T-helper 2 cell treated with Interferon-gamma antibody and Interleukin-4, amounts not matched to agents 5 μg/mL and 100 μg/mL, for 36 hours (primary cell): ENCODE measurements at regions not wholly inside any gene's neighbourhood (a gene's known extent, or its start where the extent isn't known, plus 50 kb on each side); places are given as distances from the start of the nearest gene placed in this dataset.

ENCODE experiments used
- DNase-seq: peaks from one replicate; pipeline ENCODE4 v3.0.0; 2021; ENCODE audit warnings: low spot score
- H3K27ac Mint-ChIP-seq: one replicate; pipeline ENCODE4 v1.8.0; 2021; ENCODE audit warnings: mild to moderate bottlenecking, mixed read lengths
- H3K27me3 Mint-ChIP-seq: one replicate; pipeline ENCODE4 v1.8.0; 2021; ENCODE audit warnings: low read depth, mixed read lengths
- H3K36me3 Mint-ChIP-seq: one replicate; pipeline ENCODE4 v1.8.0; 2021; ENCODE audit warnings: low read depth, mixed read lengths
- H3K4me1 Mint-ChIP-seq: one replicate; pipeline ENCODE4 v1.8.0; 2021; ENCODE audit warnings: low read depth, mixed read lengths
- H3K4me3 Mint-ChIP-seq: one replicate; pipeline ENCODE4 v1.8.0; 2022; ENCODE audit warnings: mild to moderate bottlenecking, moderate library complexity, mixed read lengths
- H3K9me3 Mint-ChIP-seq: one replicate; pipeline ENCODE4 v1.8.0; 2021; ENCODE audit warnings: mixed read lengths

- H3K9me3 Mint-ChIP-seq, result no peaks in the 10 kb centered on the region
- no peaks in the 10 kb centered on the region for H3K27me3 Mint-ChIP-seq
- H3K27ac Mint-ChIP-seq, result no peak overlapping the region
- no peak overlapping the region for H3K4me3 Mint-ChIP-seq
- peaks cover 4% of the 10 kb centered on the region for H3K4me1 Mint-ChIP-seq
- no peaks in the 10 kb centered on the region for H3K36me3 Mint-ChIP-seq
- DNase-seq, result no peak
Measured at GRCh38 chr20:60300374-60300773, 342.2 kb downstream of the CDH26 start.

DNA sequence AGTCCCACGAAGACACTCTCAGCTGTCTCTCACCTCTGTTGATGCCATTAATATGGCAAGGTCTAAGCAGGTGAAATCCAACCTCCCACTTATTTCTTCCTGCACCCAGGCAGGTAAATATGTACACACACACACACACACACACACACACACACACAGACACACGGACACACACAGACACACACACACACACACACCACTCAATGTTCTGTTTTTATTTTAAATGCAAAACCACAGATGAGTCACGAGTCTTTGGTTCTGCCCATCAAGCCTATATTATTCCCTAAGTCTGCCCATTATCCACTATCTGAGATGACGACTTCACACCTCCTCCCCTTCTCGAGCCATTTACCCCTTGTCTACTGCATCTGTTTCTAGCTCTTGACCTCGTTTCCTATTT lies 344.7 kb downstream of the CDH26 start:
- Mint-ChIP-seq H3K4me3 (no peak overlapping the region), H3K4me1 (peaks cover 4% of the 10 kb centered on the region), H3K27ac (no peak overlapping the region), H3K9me3 (no peaks in the 10 kb centered on the region), H3K36me3 (no peaks in the 10 kb centered on the region), H3K27me3 (no peaks in the 10 kb centered on the region)
- DNase-seq, result no peak

DNA sequence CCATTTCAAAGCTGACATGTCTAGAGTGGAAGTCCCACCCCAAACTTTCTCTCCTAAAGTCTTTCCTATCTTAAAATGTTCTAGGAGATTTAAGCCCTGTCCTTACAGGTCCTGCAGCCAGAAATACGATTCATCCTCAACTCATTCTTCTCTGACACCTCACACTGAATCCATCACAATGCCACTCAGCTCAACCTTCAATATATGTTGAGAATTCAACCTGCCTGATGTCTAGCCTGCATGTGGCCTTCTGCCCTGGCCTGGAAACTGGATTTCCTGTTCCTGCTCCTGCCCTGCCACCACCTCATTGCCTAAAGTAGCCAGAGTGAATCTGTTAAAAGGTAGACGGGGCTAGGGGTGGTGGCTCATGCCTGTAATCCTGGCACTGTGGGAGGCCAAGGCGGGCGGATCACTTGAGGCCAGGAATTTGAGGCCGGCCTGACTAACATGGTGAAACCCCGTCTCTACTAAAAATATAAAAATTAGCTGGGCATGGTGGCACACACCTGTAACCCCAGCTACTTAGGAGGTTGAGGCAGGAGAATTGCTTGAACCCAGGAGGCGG lies 345.9 kb downstream of the CDH26 start:
- H3K4me1 Mint-ChIP-seq, result peaks cover 4% of the 10 kb centered on the region
- H3K9me3 Mint-ChIP-seq, result no peaks in the 10 kb centered on the region
- no peak overlapping the region for H3K4me3 Mint-ChIP-seq
- H3K36me3 Mint-ChIP-seq, result no peaks in the 10 kb centered on the region
- H3K27ac Mint-ChIP-seq, result no peak overlapping the region
- DNase-seq, result no peak
- H3K27me3 Mint-ChIP-seq, result no peaks in the 10 kb centered on the region

GRCh38 chr20:60304931-60305330 lies 346.7 kb downstream of the CDH26 start:
- Mint-ChIP-seq H3K4me1 (peaks cover 4% of the 10 kb centered on the region), H3K27ac (no peak overlapping the region), H3K36me3 (no peaks in the 10 kb centered on the region), H3K4me3 (no peak overlapping the region), H3K9me3 (no peaks in the 10 kb centered on the region), H3K27me3 (no peaks in the 10 kb centered on the region)
- DNase-seq, result no peak

- Mint-ChIP-seq H3K4me3 (no peak overlapping the region), H3K4me1 (no peaks in the 10 kb centered on the region), H3K27me3 (no peaks in the 10 kb centered on the region), H3K36me3 (no peaks in the 10 kb centered on the region), H3K27ac (no peak overlapping the region), H3K9me3 (no peaks in the 10 kb centered on the region)
- no peak for DNase-seq
Measured at GRCh38 chr20:60306105-60306504, 347.9 kb downstream of the CDH26 start.

GRCh38 chr20:60306551-60306950 lies 348.3 kb downstream of the CDH26 start:
- H3K4me3 Mint-ChIP-seq, result no peak overlapping the region
- DNase-seq, result no peak

GRCh38 chr20:60310560-60311349 lies 352.5 kb downstream of the CDH26 start:
- Mint-ChIP-seq H3K27me3 (no peaks in the 10 kb centered on the region), H3K4me1 (no peaks in the 10 kb centered on the region), H3K9me3 (peaks cover 3% of the 10 kb centered on the region), H3K27ac (no peak overlapping the region), H3K4me3 (no peak overlapping the region), H3K36me3 (no peaks in the 10 kb centered on the region)
- DNase-seq, result no peak

More at GRCh38 chr20:60306551-60306950, 348.3 kb downstream of the CDH26 start:
- Mint-ChIP-seq H3K27me3 (no peaks in the 10 kb centered on the region), H3K4me1 (no peaks in the 10 kb centered on the region), H3K36me3 (no peaks in the 10 kb centered on the region), H3K27ac (no peak overlapping the region), H3K9me3 (no peaks in the 10 kb centered on the region)

DNA sequence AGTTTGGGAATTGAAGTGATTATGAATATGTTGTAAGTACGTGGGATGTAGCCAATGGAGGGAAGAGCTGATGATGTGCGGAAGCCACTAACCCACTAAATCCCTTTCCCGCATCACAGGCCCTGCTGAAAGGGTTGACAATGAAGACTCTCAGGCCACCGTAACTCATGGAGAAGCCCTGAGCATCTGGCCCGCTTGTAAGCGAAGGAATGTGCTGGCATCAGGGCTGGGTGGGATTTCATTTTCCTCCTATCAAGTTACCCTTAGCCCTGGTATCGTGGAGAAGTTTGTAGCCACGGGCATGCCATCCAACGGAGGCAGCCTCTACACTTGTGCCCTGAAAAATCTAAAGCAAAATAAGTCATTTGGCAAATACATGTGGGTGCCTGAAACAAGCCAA lies 355.0 kb downstream of the CDH26 start:
- DNase-seq, result no peak
- Mint-ChIP-seq H3K27me3 (no peaks in the 10 kb centered on the region), H3K36me3 (no peaks in the 10 kb centered on the region), H3K27ac (no peak overlapping the region), H3K4me1 (no peaks in the 10 kb centered on the region), H3K9me3 (peaks cover 3% of the 10 kb centered on the region), H3K4me3 (no peak overlapping the region)

- Mint-ChIP-seq H3K4me1 (no peaks in the 10 kb centered on the region), H3K9me3 (peaks cover 3% of the 10 kb centered on the region), H3K27me3 (no peaks in the 10 kb centered on the region), H3K36me3 (no peaks in the 10 kb centered on the region), H3K27ac (no peak overlapping the region), H3K4me3 (no peak overlapping the region)
- no peak for DNase-seq
Measured at GRCh38 chr20:60313614-60314013, 355.4 kb downstream of the CDH26 start.

DNA sequence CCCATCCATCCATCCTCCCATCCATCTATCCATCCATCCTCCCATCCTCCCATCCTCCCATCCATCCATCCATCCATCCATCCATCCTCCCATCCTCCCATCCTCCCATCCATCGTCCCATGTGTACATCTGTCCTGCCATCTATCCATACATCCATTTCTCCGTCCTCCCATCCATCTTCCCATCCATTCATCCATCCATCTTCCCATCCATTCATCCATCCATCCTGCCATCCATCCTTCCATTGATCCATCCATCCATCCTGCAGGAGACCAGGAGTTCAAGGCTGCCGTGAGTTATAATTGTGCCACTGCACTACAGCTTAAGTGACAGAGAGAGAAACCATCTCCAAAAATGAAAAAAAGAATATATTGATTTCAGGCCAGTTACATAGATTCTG lies 356.5 kb downstream of the CDH26 start:
- H3K4me1 Mint-ChIP-seq, result no peaks in the 10 kb centered on the region
- no peaks in the 10 kb centered on the region for H3K36me3 Mint-ChIP-seq
- no peak overlapping the region for H3K27ac Mint-ChIP-seq
- no peak for DNase-seq
- H3K4me3 Mint-ChIP-seq, result no peak overlapping the region
- no peaks in the 10 kb centered on the region for H3K27me3 Mint-ChIP-seq
- H3K9me3 Mint-ChIP-seq, result peaks cover 3% of the 10 kb centered on the region

GRCh38 chr20:60316476-60317158 lies 358.4 kb downstream of the CDH26 start:
- Mint-ChIP-seq H3K4me3 (no peak overlapping the region), H3K27ac (no peak overlapping the region), H3K36me3 (no peaks in the 10 kb centered on the region), H3K9me3 (peaks cover 3% of the 10 kb centered on the region), H3K27me3 (no peaks in the 10 kb centered on the region), H3K4me1 (no peaks in the 10 kb centered on the region)
- DNase-seq, result no peak

DNA sequence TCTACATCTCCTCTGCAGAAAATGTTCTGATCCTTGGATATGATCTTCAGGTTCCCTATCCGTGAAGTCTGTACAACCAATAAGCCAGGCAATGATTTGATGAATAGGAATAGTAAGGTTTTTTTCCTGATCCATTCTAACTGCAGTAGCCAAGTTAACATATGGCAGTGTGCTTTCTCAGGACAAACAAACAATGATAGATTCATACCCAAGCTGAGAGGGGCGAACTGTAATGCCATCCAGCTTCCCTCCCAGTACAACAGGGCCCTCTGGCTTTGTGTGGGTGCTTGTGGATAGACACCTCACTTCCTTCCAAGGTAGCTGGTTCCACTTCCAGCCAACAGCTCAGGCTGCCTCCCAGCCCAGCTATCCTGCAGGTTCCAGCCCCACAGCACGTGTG lies 359.2 kb downstream of the CDH26 start:
- H3K4me1 Mint-ChIP-seq, result no peaks in the 10 kb centered on the region
- H3K9me3 Mint-ChIP-seq, result peaks cover 3% of the 10 kb centered on the region
- H3K4me3 Mint-ChIP-seq, result no peak overlapping the region
- no peak overlapping the region for H3K27ac Mint-ChIP-seq
- H3K27me3 Mint-ChIP-seq, result no peaks in the 10 kb centered on the region
- no peak for DNase-seq
- H3K36me3 Mint-ChIP-seq, result no peaks in the 10 kb centered on the region

DNA sequence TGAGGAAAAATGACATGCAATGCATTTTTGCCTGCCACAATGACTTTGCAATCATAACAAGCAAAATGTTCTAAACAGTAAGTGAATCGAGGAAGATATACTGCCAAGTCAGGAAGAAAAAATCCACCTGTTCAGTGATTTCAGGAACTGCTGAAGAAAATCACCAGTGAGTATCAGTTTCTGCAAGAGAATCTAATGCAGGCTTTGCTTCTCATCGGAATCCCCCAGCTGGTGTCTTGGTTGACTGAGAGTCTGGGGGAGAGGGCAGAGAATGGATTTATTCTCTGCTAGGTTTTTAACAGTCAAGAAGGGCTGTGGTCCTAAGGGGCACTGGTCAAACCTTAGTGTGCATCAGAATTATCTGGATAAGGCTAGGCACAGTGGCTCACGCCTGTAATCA lies 363.4 kb downstream of the CDH26 start:
- H3K36me3 Mint-ChIP-seq, result no peaks in the 10 kb centered on the region
- H3K9me3 Mint-ChIP-seq, result no peaks in the 10 kb centered on the region
- H3K27ac Mint-ChIP-seq, result no peak overlapping the region
- no peak overlapping the region for H3K4me3 Mint-ChIP-seq
- H3K4me1 Mint-ChIP-seq, result no peaks in the 10 kb centered on the region
- H3K27me3 Mint-ChIP-seq, result no peaks in the 10 kb centered on the region
- no peak for DNase-seq

GRCh38 chr20:60326821-60327220 lies 368.6 kb downstream of the CDH26 start:
- no peak for DNase-seq
- H3K27me3 Mint-ChIP-seq, result no peaks in the 10 kb centered on the region
- H3K27ac Mint-ChIP-seq, result no peak overlapping the region
- H3K9me3 Mint-ChIP-seq, result no peaks in the 10 kb centered on the region
- no peaks in the 10 kb centered on the region for H3K4me1 Mint-ChIP-seq
- H3K4me3 Mint-ChIP-seq, result no peak overlapping the region
- H3K36me3 Mint-ChIP-seq, result no peaks in the 10 kb centered on the region
